ENCODE measurements at regions not wholly inside any gene's neighbourhood (a gene's known extent, or its start where the extent isn't known, plus 50 kb on each side); places are given as distances from the start of the nearest gene placed in this dataset.
"Not testable (repeated sequence)": the region's sequence is repeated elsewhere in the genome, so short reads cannot be mapped to it uniquely, and the experiment has no call there.

GRCh38 chrX:7514871-7515599, 327.9 kb upstream of the VCX start:
- no peak for DNase-seq

GRCh38 chrX:7512845-7513244, 330.1 kb upstream of the VCX start:
- no peak for DNase-seq

GRCh38 chrX:7503251-7503650, 339.7 kb upstream of the VCX start:
- DNase-seq, result no peak

- DNase-seq, result no peak
Observed at GRCh38 chrX:7500386-7500785, 342.6 kb upstream of the VCX start.

- no peak for DNase-seq
Observed at GRCh38 chrX:7486505-7486904, 338.6 kb upstream of the PUDP start.

- DNase-seq, result no peak
Observed at GRCh38 chrX:7485061-7485460, 337.1 kb upstream of the PUDP start.

GRCh38 chrX:7480721-7481120, 332.8 kb upstream of the PUDP start:
- no peak for DNase-seq

- DNase-seq, result no peak
Observed at GRCh38 chrX:7462110-7462509, 314.2 kb upstream of the PUDP start.

GRCh38 chrX:7461051-7461450, 313.1 kb upstream of the PUDP start:
- DNase-seq, result not testable (repeated sequence)

GRCh38 chrX:7447801-7448499, 300.0 kb upstream of the PUDP start:
- no peak for DNase-seq

- DNase-seq, result no peak
Observed at GRCh38 chrX:7446815-7447214, 298.9 kb upstream of the PUDP start.

- DNase-seq, result no peak
Observed at GRCh38 chrX:7444967-7445366, 297.0 kb upstream of the PUDP start.

GRCh38 chrX:7441586-7441985, 293.6 kb upstream of the PUDP start:
- no peak for DNase-seq

- DNase-seq, result no peak
Observed at GRCh38 chrX:7435822-7436221, 287.9 kb upstream of the PUDP start.

GRCh38 chrX:7432901-7433300, 284.9 kb upstream of the PUDP start:
- no peak for DNase-seq

GRCh38 chrX:7420717-7421116, 272.8 kb upstream of the PUDP start:
- DNase-seq, result no peak

- no peak for DNase-seq
Observed at GRCh38 chrX:7414753-7415152, 266.8 kb upstream of the PUDP start.

- no peak for DNase-seq
Observed at GRCh38 chrX:7412840-7413239, 264.9 kb upstream of the PUDP start.

- no peak for DNase-seq
Observed at GRCh38 chrX:7409866-7410265, 261.9 kb upstream of the PUDP start.

- no peak for DNase-seq
Observed at GRCh38 chrX:7399373-7399772, 251.4 kb upstream of the PUDP start.

GRCh38 chrX:7390441-7390840, 242.5 kb upstream of the PUDP start:
- DNase-seq, result no peak

- DNase-seq, result no peak
Observed at GRCh38 chrX:7389576-7389975, 241.6 kb upstream of the PUDP start.

- no peak for DNase-seq
Observed at GRCh38 chrX:7385131-7385530, 237.2 kb upstream of the PUDP start.

- no peak for DNase-seq
Observed at GRCh38 chrX:7378406-7378805, 230.5 kb upstream of the PUDP start.
